NCI-H2081 treated with DMSO at 0.1 percent for 48 hours (cell line): ENCODE measurements at regions not wholly inside any gene's neighbourhood (a gene's known extent, or its start where the extent isn't known, plus 50 kb on each side); places are given as distances from the start of the nearest gene placed in this dataset.

Experiments
- DNase-seq: peaks from one replicate; lab custom pipeline; 2025; lab: John Stamatoyannopoulos, UW

GRCh38 chr2:222146488-222146887 lies 152.3 kb downstream of the PAX3 start:
- DNase-seq = no peak

GRCh38 chr2:222142027-222142426 lies 156.8 kb downstream of the PAX3 start:
- DNase-seq = no peak

- no peak for DNase-seq
These were observed 162.6 kb downstream of the PAX3 start for GRCh38 chr2:222136106-222136630.

DNA sequence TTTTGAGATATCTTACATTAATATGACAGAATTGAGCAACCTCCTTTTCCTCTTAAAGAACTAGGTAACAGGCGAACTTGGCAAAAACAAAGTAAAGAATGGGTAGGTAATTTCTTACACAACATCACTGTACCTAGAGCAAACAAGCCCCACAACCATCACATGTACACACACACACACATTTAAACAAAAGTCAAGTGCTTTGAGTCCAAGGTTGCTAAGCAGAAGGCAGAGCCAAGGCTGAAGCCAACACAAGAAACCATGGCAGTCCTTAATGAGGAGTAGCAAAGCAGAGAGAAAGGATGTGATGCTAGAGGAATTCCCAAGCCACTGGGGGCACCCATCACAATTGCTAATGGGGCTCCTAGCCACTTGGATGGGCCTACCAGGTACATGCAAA lies 164.1 kb downstream of the PAX3 start:
- no peak for DNase-seq

GRCh38 chr2:222133897-222134296 lies 164.9 kb downstream of the PAX3 start:
- DNase-seq = no peak

GRCh38 chr2:222130855-222131254 lies 167.9 kb downstream of the PAX3 start:
- DNase-seq = no peak

DNA sequence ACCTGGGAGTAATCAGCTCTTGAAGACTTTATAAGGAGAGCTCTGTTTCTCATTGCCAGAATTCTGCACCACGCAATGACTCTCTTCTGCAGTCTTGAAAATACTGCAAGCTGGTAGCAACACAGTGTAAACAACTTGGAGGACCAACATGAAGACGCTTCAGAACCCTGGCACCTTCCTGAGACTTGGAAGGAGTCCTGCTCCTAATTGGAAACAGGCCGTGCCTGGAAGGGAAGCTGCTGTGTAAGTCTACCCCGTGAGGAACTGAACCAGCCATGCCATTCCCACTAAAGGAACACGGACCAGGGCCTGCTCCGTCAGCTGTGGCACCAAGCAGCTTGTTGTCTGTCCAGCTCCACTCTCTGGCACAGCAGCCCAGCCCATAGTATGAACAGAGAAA lies 171.1 kb downstream of the PAX3 start:
- DNase-seq = no peak

DNA sequence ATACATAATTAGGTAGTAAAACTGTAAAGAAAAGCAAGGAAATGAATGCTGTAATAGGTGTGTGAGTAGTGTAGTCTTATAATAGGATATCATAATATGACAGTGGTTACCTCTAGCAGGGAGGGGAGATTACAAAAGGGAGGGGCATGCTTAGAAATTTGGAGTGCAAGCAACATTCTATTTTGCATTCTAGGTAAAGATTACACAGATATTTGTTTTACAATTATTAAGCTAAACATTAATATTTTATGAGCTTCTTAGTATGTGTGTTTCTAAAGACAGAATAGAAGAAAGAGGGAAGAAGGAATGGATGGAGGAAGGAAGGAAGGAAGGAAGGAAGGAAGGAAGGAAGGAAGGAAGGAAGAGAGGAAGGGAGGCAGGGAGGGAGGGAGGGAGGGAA lies 177.9 kb downstream of the PAX3 start:
- DNase-seq = no peak

DNA sequence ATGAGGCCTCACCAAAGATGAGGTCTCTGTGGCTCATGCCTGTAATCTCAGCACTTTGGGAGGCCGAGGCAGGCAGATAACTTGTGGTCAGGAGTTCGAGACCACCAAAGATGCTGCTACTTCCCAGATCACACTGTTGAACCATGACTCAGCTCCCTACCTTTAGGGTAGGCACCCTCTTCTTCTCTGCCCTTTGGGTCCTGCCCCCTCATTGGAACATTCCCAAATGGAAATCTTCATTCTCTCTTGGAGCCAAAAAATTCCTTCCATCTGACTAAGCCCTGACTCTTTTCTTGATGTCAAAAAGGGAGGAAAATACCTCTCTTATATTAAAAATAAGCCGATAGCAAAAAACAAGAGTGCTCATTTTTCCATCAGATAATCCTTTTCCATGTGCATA lies 183.5 kb downstream of the PAX3 start:
- no peak for DNase-seq

DNA sequence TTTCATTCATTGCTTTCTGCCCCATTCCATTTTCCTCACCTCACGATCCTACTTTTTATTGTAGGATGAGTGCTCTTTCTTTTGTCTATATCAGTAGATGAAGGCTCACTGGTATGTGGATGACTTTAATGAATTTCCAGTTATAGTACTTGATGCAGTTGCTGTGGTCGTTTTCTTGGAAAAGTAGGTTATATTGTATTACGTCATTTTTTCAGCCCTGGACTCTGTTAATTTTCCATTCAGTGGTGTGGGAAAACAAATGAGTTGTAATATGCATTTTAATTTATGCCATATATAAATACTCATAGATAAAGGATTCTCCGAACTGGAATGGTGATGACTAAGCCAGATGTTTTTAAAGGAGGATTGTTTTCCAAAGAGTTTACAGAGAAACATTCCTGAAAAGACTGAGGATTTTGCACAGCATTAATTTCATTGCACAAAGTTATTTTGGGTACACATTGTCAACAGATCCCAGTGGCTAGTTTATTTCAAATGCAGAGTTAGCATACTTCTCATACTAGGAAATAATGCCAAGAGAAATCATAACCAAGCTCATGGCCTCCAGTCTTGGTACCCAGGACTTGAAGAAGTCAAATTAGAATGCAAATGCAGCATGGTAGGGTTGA lies 189.7 kb downstream of the PAX3 start:
- DNase-seq = no peak

GRCh38 chr2:222108497-222108896 lies 190.3 kb downstream of the PAX3 start:
- no peak for DNase-seq

DNA sequence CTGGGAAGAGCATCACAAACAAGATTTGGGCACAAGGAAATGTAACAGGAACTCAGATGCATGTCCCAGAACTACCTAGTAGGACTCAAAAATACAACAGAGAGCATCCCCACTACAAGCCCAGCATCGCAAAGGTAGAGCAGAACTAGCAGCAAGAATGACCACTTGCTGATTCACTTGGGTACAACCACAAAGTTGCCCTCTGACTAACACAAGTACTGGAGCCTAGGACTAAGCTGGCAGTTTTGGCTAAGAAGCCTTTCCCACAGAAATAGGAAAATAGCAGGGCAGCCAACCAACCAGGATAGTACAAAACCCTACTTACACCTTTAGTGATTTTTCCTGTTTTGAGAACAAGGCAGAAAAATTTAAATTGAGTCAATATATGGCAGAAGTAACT lies 193.8 kb downstream of the PAX3 start:
- DNase-seq = no peak

DNA sequence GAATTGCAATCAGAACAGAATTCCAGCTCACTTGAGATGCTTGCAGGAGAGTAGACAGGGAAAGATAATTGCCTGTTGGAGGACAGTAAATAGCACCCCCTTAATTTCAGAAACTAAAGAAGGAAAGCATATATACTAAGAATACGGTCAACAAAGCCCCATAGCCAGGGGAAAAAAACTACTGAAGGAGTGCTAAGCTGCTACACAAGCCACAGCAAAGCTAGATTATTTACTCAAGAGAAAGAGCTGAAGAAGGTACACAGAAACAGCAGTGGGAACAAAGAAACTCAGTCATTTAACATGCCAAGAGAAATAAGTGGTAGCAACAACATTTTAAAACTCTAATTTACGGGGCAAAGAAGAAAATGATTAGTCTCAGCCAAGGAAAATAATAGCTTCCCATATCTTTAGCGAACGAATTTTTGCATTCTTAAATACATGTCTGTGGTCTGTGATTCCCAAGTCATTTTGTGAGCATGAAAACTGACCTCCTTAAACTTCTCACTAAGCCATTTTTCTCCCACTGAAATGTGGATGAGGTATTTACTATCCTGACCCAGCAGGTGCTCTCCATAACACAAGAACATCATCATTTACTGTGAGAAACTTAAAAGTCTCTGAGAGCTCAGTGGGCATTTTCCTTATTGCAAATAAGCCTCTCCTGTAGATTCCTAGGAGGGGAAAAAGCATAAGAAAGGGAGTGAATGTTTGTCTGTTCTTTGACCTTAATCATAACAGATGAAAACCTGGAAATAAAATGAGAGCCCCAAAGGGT lies 196.0 kb downstream of the PAX3 start:
- DNase-seq = no peak

GRCh38 chr2:222100704-222101699 lies 197.8 kb downstream of the PAX3 start:
- DNase-seq = no peak

DNA sequence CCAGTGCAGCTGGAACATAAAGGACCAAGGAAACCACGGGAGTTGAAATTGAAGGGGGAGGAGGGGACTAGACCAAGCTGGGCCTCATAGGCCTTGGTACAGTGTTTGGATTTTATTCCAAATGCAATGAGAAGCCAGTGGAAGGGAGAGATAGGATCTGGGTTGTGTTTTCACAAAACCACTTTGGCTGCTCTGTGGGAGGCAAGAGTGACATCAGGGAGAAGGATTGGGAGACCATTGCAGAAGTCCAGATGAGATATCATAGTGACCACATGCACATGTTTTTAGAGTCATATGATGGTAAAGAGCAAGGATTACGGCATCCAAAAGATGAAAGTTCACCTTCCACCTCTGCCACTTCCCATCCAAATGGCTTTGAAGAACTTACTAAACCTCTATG lies 210.2 kb downstream of the PAX3 start:
- DNase-seq = no peak

GRCh38 chr2:222087998-222088397 lies 210.8 kb downstream of the PAX3 start:
- no peak for DNase-seq

GRCh38 chr2:222082201-222082600 lies 216.6 kb downstream of the PAX3 start:
- no peak for DNase-seq

- DNase-seq = no peak
These were observed 218.7 kb downstream of the PAX3 start for GRCh38 chr2:222080141-222080540.

DNA sequence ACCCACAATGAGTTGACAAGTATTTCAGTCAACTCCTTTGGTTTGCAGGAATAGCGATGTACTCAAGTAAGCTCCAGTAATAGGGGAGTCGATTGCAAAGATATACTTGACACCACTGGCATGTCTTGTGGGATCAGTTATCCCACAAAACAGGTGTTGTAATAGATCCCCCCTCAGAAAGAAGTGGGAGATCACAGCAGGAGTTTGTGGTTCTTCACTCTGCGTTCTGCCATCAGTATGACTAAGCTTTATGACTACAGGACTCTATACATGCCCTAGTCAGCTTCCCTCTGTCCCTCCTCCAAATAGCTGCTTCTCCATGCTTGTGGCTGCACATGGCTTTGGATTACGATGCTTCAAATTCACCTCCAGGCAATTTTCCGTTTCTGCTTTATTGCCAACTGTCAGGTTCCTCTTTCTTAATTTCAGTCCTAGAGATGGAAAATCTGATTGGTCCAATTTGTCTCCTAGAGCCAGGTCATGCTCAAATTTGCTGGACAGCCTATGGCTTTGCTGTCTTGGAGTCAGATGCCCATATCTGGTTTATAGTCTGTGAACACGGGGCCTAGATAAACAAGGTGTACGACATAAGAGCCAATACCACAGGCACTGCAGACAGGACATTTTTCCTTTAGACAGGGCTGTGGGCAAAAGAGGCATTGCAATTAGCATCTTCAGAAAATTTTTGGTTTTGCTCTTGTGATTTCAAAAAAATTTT lies 221.7 kb downstream of the PAX3 start:
- DNase-seq = no peak

DNA sequence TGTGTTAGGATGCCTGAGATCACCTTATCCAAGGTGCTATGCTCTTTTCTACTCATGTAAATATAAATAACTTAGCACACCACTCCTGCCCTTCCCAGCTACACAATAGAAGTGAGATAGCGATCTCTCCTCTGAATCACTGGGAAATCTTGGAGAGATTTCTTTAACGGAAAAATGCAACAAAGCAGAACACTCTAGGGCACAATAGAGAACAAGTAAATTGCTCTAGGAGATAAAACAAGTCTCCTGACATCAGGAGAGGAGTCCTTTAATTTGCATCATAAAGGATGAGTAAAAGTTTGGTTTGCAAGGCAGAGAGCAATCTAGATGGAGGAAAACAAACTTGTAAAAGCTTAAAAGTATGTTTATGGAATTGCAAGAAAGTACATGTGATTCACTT lies 224.1 kb downstream of the PAX3 start:
- no peak for DNase-seq

GRCh38 chr2:222071911-222072310 lies 226.9 kb downstream of the PAX3 start:
- no peak for DNase-seq

DNA sequence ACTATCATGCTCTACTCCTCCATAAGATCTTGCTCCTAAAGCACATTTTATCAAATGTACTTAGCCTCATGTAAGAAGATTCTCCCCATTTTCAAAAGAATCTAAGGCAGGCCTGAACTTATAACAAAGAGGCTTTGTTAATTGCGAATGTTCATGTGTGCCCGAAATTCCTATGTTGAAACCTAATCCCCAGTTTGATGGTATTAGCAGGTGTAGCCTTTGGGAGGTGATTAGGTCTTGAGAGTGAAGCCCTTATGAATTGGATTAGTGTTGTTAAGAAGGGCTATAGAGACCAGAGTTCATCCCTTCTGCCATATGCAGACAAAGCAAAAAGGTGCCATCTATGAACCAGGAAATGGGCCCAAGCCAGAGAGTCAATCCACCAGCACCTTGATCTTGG lies 234.5 kb downstream of the PAX3 start:
- no peak for DNase-seq
